GM19351 (cell line): ENCODE measurements at regions not wholly inside any gene's neighbourhood (a gene's known extent, or its start where the extent isn't known, plus 50 kb on each side); places are given as distances from the start of the nearest gene placed in this dataset.

ENCODE experiments used
- ATAC-seq: cut with Tn5 transposase; IDR thresholded peaks from one replicate; pipeline ENCODE4 v1.9.1; 2021; ENCODE audit warnings: mild to moderate bottlenecking, moderate library complexity; ENCODE audit not compliant: unreplicated experiment

DNA sequence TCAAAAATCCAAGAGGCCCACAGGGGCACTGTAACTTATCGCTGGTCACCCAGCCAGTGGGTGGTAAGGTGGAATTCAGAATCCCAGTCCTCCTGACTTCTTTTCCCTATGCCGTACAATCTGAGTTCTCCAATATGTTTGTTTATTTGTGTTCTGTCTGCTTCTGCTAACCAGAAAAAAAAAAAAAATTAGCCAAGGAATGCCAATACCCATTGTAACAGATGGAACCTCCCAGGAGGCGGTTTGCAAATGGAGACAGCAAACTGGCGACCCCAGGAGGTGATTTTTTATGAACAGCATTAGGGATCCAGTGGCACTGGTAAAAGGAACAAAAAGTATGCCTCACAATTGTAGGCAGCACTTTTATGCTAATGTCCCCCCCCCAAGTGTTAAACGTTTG, 189.0 kb upstream of the FGGY start:
- no peak for ATAC-seq

- ATAC-seq = no peak
These were observed 188.2 kb upstream of the FGGY start for GRCh38 chr1:59108481-59109317.

DNA sequence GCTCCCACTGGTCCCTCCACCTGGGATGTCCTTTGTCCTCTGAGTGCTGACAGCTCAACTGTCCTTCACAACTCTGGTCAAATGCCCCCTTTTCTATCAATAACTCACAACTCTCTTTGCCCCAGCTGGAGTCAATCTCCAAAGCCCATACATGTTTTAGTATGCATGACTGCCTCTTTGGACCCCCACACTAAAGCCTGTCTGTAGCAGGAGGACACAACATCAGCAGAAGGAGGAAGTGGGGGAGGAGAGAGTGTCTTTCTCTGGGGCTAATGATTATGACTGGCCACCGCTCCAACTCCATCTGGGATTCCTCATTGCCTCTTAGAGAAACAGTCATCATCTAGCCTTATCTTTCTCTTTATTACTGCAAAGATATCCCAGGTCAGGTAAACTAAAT, 186.6 kb upstream of the FGGY start:
- no peak for ATAC-seq

- no peak for ATAC-seq
These were observed 182.9 kb upstream of the FGGY start for GRCh38 chr1:59113876-59114457.

DNA sequence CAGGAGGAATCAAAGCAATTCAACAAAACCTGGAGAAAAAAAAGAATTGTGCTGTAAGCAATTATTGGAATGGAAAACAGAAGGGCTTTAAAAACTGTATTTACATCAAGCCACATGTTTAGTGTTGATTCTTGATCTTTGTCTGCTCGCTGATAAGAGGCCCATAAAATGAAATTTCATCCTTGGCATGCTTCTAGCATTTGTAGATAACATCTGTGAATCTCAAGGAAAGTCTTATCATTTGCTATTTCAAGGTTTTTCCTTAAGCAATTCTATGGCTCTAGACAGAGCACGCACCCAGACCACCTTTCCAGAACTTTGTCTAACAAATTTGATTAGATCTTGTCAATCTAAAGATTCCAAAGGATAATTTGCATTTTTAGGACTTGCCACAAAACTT, 181.0 kb upstream of the FGGY start:
- no peak for ATAC-seq

DNA sequence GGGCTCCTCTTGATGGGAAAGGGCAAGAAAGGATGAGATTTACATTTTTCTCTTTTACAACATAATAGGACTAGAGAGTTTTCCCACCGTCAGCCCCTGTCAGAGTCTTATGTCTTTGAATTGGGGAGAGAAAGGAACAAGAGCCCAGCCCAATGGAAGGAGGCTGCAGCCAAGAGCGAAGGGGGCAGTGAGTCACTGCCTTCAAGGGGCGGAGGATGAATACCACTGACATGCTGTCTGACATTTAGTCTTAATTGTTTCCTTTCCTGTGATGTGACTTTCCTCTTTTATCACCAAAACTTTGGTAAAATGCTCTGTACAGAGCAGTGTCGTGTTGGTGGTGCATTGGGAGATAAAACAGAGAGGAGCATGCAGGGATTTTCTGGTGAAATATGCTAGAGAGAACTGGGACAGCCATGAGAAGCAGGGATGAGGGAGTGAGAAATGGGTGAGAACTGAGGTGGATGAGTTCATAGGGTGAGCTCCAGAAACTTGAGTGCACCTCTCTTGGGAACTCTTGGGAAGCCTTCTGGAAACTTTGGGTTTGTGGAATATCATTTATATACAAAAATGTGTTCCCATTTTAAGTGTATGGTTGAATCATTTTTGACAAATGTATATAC, 179.9 kb upstream of the FGGY start:
- ATAC-seq = no peak

DNA sequence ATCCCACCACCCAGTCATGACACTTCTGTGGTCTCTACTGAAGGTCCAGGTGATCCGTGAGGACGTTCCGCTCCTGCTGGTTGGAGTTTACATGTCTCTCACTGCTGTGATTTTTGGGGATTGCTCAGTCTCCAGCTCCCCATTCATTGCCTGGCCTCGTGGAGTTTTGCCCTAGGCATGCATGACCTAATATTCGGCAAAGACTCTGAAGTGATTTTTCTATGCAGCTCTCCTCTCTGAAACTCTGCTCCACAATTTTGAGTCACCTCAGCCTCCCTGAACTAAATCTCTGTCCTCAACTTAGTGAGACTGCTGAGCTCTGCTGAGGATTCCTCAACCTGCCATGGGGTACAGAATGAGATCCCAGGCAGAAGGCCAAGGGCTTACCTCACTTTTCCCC, 174.4 kb upstream of the FGGY start:
- ATAC-seq = no peak

DNA sequence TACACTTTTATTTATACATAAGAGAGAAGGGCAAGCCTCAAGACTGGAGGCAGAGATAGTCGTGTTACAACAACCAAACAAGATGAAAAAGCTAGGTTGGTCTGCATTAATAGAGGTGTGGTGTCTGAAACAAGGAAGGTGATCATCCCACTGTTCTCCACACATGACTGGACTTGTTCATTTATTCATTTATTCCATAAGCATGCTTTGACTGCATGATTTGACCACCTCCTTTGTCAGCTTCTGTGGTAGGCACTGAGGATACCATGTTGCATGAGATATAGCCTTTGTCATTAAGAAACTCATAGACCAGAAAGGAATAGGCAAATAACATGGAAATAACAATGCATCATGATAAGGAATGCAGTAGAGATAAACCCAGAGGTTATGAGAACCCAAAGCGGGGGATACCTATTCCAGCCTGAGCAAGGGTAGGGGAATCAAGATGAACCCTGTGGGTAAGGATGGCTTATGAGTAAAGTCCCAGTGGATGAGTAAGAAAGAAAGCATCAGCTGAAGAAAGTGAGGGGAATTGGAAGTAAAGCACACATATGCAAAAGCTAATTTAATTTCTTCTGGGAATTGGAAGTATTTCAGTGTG, 173.7 kb upstream of the FGGY start:
- ATAC-seq = no peak

GRCh38 chr1:59124166-59124565, 172.7 kb upstream of the FGGY start:
- no peak for ATAC-seq

GRCh38 chr1:59125154-59125553, 171.7 kb upstream of the FGGY start:
- ATAC-seq = no peak

- no peak for ATAC-seq
These were observed 171.1 kb upstream of the FGGY start for GRCh38 chr1:59125676-59126320.

DNA sequence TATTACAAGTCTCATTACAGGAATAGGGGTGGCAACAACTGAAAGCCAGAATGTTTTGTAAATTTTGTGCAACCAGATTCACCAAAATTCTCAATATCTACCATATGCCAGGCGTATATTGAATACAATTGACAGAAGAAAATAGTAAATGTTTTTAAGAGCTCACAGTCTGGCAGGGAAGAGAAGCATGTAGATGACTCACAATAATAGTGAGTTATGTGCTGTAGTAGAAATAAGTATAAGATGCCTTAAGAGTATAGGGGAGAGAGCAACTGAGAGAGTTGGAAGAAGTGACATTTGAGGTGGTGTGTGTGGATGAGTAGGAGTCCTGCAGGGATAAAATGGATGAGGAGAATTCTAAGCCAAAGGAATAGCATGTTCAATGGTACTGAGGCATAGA, 170.5 kb upstream of the FGGY start:
- ATAC-seq = no peak

- no peak for ATAC-seq
These were observed 168.6 kb upstream of the FGGY start for GRCh38 chr1:59128239-59128736.

DNA sequence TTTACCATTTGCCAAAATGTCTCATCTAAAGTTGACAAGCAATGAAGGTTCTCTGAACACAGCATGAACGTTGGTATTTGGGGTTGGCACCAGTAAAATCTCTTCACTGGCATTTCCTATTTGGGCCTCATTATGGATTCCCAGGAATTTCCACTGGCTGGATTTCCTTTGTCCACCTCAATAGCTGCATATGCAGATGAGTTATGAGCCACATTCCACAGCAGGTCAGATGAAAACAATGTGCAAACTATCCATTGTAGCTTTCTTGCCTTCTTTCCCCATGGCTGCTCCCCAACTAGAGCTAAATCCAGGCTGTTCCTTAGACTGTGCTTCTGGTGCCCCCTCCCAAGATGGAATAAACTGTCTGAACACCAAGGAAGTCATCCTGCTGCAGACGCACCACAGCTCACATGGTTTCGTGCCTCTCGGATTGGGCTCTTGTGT, 168.1 kb upstream of the FGGY start:
- no peak for ATAC-seq

DNA sequence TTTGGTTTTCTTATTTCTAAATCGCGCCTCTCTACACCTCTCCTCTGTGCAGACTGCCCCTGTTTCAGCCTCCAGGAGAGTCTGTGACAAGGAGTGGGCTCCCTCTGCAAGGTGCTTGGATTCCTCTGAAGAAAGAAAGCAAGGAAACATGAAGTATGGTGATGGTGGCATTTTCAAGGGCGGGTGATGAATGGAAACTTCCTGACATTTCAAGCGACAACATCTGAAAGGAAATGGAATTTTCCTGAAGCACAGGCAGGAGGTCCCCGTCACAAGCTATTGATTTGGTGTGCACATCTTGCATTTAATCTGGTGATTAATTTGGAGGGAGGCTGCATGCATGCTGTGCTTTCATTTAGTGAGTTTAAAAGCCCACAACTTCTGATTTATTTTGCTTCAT, 164.6 kb upstream of the FGGY start:
- ATAC-seq = no peak

GRCh38 chr1:59133997-59134396, 162.9 kb upstream of the FGGY start:
- ATAC-seq = no peak

DNA sequence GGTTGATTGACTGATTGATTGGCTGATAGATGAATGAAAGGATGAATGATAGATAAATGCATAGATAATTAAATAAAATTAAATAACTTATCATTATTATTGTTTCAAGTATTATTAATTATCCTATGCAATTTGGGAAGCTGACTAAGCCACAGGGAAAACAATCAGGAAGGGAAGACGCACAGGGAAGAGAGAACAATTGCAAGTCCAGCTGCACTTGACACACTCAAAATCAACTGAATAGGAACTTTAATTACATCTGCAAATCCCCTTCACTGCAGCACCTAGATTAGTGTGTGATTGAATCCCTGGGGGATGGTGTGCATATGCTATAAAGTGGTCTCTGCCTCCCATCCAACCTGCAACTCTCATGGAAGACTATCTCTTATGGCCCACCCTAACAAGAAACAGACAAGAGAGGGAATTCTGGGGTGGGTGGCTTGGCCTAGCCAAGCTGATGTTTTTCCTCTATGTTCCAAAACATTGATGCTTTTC, 161.1 kb upstream of the FGGY start:
- no peak for ATAC-seq

DNA sequence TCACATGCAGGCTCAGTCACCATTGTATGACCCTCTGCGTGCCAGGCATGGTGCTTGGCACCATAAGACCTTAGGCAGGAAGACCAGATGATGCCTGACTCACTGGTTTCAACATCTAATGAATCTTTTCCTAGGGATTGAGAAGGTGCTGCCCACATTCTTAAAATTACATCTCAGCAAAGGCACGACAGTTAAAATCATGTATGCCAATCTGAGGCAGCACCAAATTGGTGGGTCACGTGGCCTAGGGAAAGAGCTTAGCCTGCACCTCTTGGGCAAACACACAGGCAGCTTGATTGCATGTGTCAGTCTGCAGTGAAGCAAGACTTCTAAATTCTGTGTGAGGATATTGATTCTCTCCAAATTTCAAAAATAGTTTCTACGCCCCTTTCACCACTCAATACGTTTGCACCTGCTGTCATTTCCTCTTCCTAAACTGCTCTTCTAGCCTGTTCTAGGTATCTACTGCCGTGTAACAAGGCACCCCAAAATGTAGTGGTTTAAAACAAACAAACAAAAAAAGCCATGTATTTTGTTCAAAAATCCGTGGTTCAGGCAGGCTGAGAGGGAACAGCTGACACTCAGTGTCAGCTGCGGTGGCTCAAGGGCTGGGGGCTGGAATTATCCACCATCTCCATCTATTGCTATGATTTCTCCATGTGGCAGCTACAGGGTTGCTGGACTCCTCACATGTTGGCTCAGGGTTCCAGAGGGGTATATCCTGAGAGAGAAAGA, 160.2 kb upstream of the FGGY start:
- ATAC-seq = no peak

- ATAC-seq = no peak
These were observed 159.6 kb upstream of the FGGY start for GRCh38 chr1:59137276-59137615.

GRCh38 chr1:59137968-59138367, 158.9 kb upstream of the FGGY start:
- ATAC-seq = no peak
